Caco-2 (cell line): ENCODE measurements at regions not wholly inside any gene's neighbourhood (a gene's known extent, or its start where the extent isn't known, plus 50 kb on each side); places are given as distances from the start of the nearest gene placed in this dataset.

Experiments
- BruUV-seq: library from RNA; stranded (reverse); fragments of 400-500 nt; replicated peaks from 2 replicates; lab custom pipeline; 2021; lab: Mats Ljungman, UMichigan
- CTCF ChIA-PET: fragments of 300-600 bp; sonication (Branson Sonifier 250); formaldehyde crosslinking; loops from one replicate; lab custom pipeline; 2022; ENCODE audit warnings: antibody characterized with exemption; lab: Charles Lee
- POLR2A ChIA-PET: fragments of 300-600 bp; sonication (Branson Sonifier 250); formaldehyde crosslinking; loops from one replicate; lab custom pipeline; 2022; ENCODE audit warnings: antibody characterized with exemption; lab: Charles Lee
- DNase-seq, 2 experiments: peaks; one replicate each; pipeline versions ENCODE4 v3.0.0 to v3.0.0-alpha.2; 2020 to 2022
- H3K27me3 ChIP-seq: replicated peaks from 2 replicates; pipeline ENCODE4 v1.6.0; 2011; ENCODE audit warnings: low read length; ENCODE audit not compliant: control insufficient read depth, insufficient read depth
- H3K36me3 ChIP-seq: 2 replicates; pipeline ENCODE4 v1.5.1; 2011; ENCODE audit warnings: low read length; ENCODE audit not compliant: control insufficient read depth, insufficient read depth
- H3K4me1 ChIP-seq: fragments of 250-450 bp; sonication (Bioruptor Pico); 2 replicates; pipeline ENCODE4 v1.5.1; 2020; ENCODE audit warnings: mild to moderate bottlenecking
- H3K4me3 ChIP-seq: 2 replicates; pipeline ENCODE4 v1.5.1; 2011; ENCODE audit warnings: low read depth, mild to moderate bottlenecking, control low read depth, low read length
- H3K9me3 ChIP-seq: fragments of 250-450 bp; sonication (Bioruptor Pico); 2 replicates; pipeline ENCODE4 v1.5.1; 2020; ENCODE audit warnings: mild to moderate bottlenecking, moderate library complexity
- H3K27ac Mint-ChIP-seq: one replicate; pipeline ENCODE4 v1.8.0; 2022; ENCODE audit warnings: mixed read lengths; ENCODE audit not compliant: unreplicated experiment
- H3K27me3 Mint-ChIP-seq: one replicate; pipeline ENCODE4 v1.8.0; 2022; ENCODE audit warnings: mixed read lengths; ENCODE audit not compliant: insufficient read depth, unreplicated experiment
- H3K36me3 Mint-ChIP-seq: one replicate; pipeline ENCODE4 v1.8.0; 2022; ENCODE audit warnings: mild to moderate bottlenecking, mixed read lengths; ENCODE audit not compliant: insufficient read depth, unreplicated experiment
- H3K4me1 Mint-ChIP-seq: one replicate; pipeline ENCODE4 v1.8.0; 2022; ENCODE audit warnings: low read depth, mixed read lengths; ENCODE audit not compliant: unreplicated experiment
- H3K4me3 Mint-ChIP-seq: one replicate; pipeline ENCODE4 v1.8.0; 2022; ENCODE audit warnings: mild to moderate bottlenecking, moderate library complexity, mixed read lengths; ENCODE audit not compliant: unreplicated experiment
- H3K9me3 Mint-ChIP-seq: one replicate; pipeline ENCODE4 v1.8.0; 2022; ENCODE audit warnings: mixed read lengths; ENCODE audit not compliant: unreplicated experiment
- CTCF ChIP-seq, 2 experiments: fragments of 200-600 bp in 1 of 2; IDR thresholded peaks; 1 replicate in 1 of 2; 2 replicates in 1 of 2; pipeline versions ENCODE4 v1.5.1 to v1.8.0; 2011 to 2022; ENCODE audit warnings: antibody characterized with exemption in 1 of 2, control low read depth in 1 of 2, inconsistent platforms in 1 of 2, low read depth in 1 of 2, low read length in 1 of 2, mild to moderate bottlenecking in 1 of 2, moderate library complexity in 1 of 2; ENCODE audit not compliant: insufficient read depth in 1 of 2, severe bottlenecking in 1 of 2, unreplicated experiment in 1 of 2
- intact Hi-C: fragments of 100-400 bp; cut with micrococcal nuclease; formaldehyde crosslinking; loops from one replicate; pipeline ENCODE4 v1.10.0; 2022; ENCODE audit not compliant: unreplicated experiment

- no peak overlapping the region for H3K27ac Mint-ChIP-seq
- H3K36me3 Mint-ChIP-seq = no peaks in the 10 kb centered on the region
- no peaks in the 10 kb centered on the region for H3K27me3 ChIP-seq
- intact Hi-C loops = no loop called here
- no peaks in the 10 kb centered on the region for H3K4me1 Mint-ChIP-seq
- H3K36me3 ChIP-seq = no peaks in the 10 kb centered on the region
- CTCF ChIA-PET = no interaction called here
- no peaks in the 10 kb centered on the region for H3K9me3 Mint-ChIP-seq
- no peaks in the 10 kb centered on the region for H3K4me1 ChIP-seq
- no peak overlapping the region for H3K4me3 Mint-ChIP-seq
- BruUV-seq = no TSS peak
- H3K4me3 ChIP-seq = no peak overlapping the region
- no peak for DNase-seq
- H3K27me3 Mint-ChIP-seq = peaks cover 5% of the 10 kb centered on the region
- TF ChIP-seq CTCF (IDR thresholded peaks at IDR 0.05; ENCODE audit: insufficient read depth in 1 of 2, low read depth in 1 of 2, low read length in 1 of 2, severe bottlenecking in 1 of 2, unreplicated experiment in 1 of 2) = no peak
- POLR2A ChIA-PET = no interaction called here
- H3K9me3 ChIP-seq = no peaks in the 10 kb centered on the region
Measured at GRCh38 chr10:127802531-127803095, 65.6 kb downstream of the FOXI2 start.

- H3K36me3 ChIP-seq = no peaks in the 10 kb centered on the region
- Mint-ChIP-seq H3K27ac (no peak overlapping the region), H3K36me3 (no peaks in the 10 kb centered on the region), H3K4me3 (no peak overlapping the region), H3K4me1 (no peaks in the 10 kb centered on the region), H3K27me3 (peaks cover 2% of the 10 kb centered on the region), H3K9me3 (no peaks in the 10 kb centered on the region)
- no peak for DNase-seq
- no TSS peak for BruUV-seq
- no peaks in the 10 kb centered on the region for H3K4me1 ChIP-seq
- H3K4me3 ChIP-seq = no peak overlapping the region
- ChIA-PET CTCF (no interaction called here), POLR2A (no interaction called here)
- H3K9me3 ChIP-seq = no peaks in the 10 kb centered on the region
- no peak for TF ChIP-seq CTCF (IDR thresholded peaks at IDR 0.05; ENCODE audit: insufficient read depth in 1 of 2, low read depth in 1 of 2, low read length in 1 of 2, severe bottlenecking in 1 of 2, unreplicated experiment in 1 of 2)
- H3K27me3 ChIP-seq = no peaks in the 10 kb centered on the region
- intact Hi-C loops = no loop called here
Measured at GRCh38 chr10:127804696-127805095, 67.7 kb downstream of the FOXI2 start.

GRCh38 chr10:127805950-127806349, 69.0 kb downstream of the FOXI2 start:
- Histone ChIP-seq H3K27me3 (no peaks in the 10 kb centered on the region), H3K9me3 (no peaks in the 10 kb centered on the region), H3K36me3 (no peaks in the 10 kb centered on the region), H3K4me3 (no peak overlapping the region), H3K4me1 (no peaks in the 10 kb centered on the region)
- Mint-ChIP-seq H3K27ac (no peak overlapping the region), H3K27me3 (peaks cover 2% of the 10 kb centered on the region), H3K36me3 (no peaks in the 10 kb centered on the region), H3K4me3 (no peak overlapping the region), H3K9me3 (no peaks in the 10 kb centered on the region), H3K4me1 (no peaks in the 10 kb centered on the region)
- intact Hi-C loops = no loop called here
- POLR2A ChIA-PET = no interaction called here
- CTCF ChIA-PET = no interaction called here
- DNase-seq = no peak
- no peak for TF ChIP-seq CTCF (IDR thresholded peaks at IDR 0.05; ENCODE audit: insufficient read depth in 1 of 2, low read depth in 1 of 2, low read length in 1 of 2, severe bottlenecking in 1 of 2, unreplicated experiment in 1 of 2)
- BruUV-seq = no TSS peak
